SK-N-SH (cell line): ENCODE measurements at regions not wholly inside any gene's neighbourhood (a gene's known extent, or its start where the extent isn't known, plus 50 kb on each side); places are given as distances from the start of the nearest gene placed in this dataset.

Source experiments
- CTCF ChIA-PET: fragments of 300-600, 350-600 bp; formaldehyde crosslinking; extraction: SDS; loops from one replicate; lab custom pipeline; 2021; lab: Yijun Ruan, JAX
- POLR2A ChIA-PET: fragments of 350-600 bp; sonication (Branson Sonifier 250); formaldehyde crosslinking; extraction: SDS; loops from one replicate; lab custom pipeline; 2020; ENCODE audit warnings: antibody characterized with exemption, inconsistent platforms; lab: Yijun Ruan, JAX
- DNase-seq: peaks from one replicate; pipeline ENCODE4 v3.0.0; 2012
- H2AFZ ChIP-seq: fragments of 200-600 bp; sonication (generic); 2 replicates; pipeline ENCODE4 v1.8.1; 2016; ENCODE audit warnings: antibody characterized with exemption, mild to moderate bottlenecking, low read depth
- H3F3A ChIP-seq: fragments of 200-600 bp; sonication (generic); replicated peaks from 2 replicates; pipeline ENCODE3; 2016; ENCODE audit warnings: antibody characterized with exemption, mild to moderate bottlenecking; ENCODE audit not compliant: insufficient read depth
- H3K27ac ChIP-seq, 2 experiments: fragments of 200-500 bp in 1 of 2; fragments of 200-600 bp in 1 of 2; sonication (Bioruptor generic) in 1 of 2; sonication (generic), shearing (Covaris generic) in 1 of 2; 2 replicates each; pipeline versions ENCODE4 v1.5.1 to v1.6.1; 2014 to 2016; ENCODE audit warnings: low read depth in 2 of 2, inconsistent platforms in 1 of 2, low read length in 1 of 2, mild to moderate bottlenecking in 1 of 2, mixed read lengths in 1 of 2
- H3K27me3 ChIP-seq: fragments of 200-600 bp; sonication (generic), shearing (Covaris generic); 2 replicates; pipeline ENCODE4 v1.6.1; 2016; ENCODE audit warnings: mixed run types; ENCODE audit not compliant: insufficient read depth
- H3K36me3 ChIP-seq, 2 experiments: fragments of 200-500 bp in 1 of 2; fragments of 200-600 bp in 1 of 2; sonication (Bioruptor generic) in 1 of 2; sonication (generic) in 1 of 2; replicated peaks in 1 of 2; 2 replicates each; pipeline versions ENCODE3 to v1.5.1; 2014 to 2016; ENCODE audit warnings: low read length in 1 of 2, mild to moderate bottlenecking in 1 of 2; ENCODE audit not compliant: insufficient read depth in 2 of 2, control insufficient read depth in 1 of 2
- H3K4me1 ChIP-seq, 2 experiments: fragments of 200-500 bp in 1 of 2; fragments of 200-600 bp in 1 of 2; sonication (Bioruptor generic) in 1 of 2; sonication (generic), shearing (Covaris generic) in 1 of 2; 2 replicates each; pipeline versions ENCODE4 v1.5.1 to v1.6.1; 2014 to 2016; ENCODE audit warnings: low read depth in 1 of 2, low read length in 1 of 2, mixed run types in 1 of 2; ENCODE audit not compliant: insufficient read depth in 2 of 2, control insufficient read depth in 1 of 2
- H3K4me2 ChIP-seq: fragments of 200-600 bp; sonication (generic), shearing (Covaris generic); 2 replicates; pipeline ENCODE4 v1.6.1; 2017; ENCODE audit warnings: mixed run types
- H3K4me3 ChIP-seq, 2 experiments: fragments of 200-500 bp in 1 of 2; fragments of 200-600 bp in 1 of 2; sonication (Bioruptor generic) in 1 of 2; sonication (generic), shearing (Covaris generic) in 1 of 2; 2 replicates each; pipeline versions ENCODE4 v1.5.1 to v1.8.1; 2014 to 2016; ENCODE audit warnings: low read depth in 2 of 2, inconsistent platforms in 1 of 2, low read length in 1 of 2, mild to moderate bottlenecking in 1 of 2, mixed read lengths in 1 of 2, moderate library complexity in 1 of 2
- H3K79me2 ChIP-seq: fragments of 200-600 bp; sonication (generic); 2 replicates; pipeline ENCODE4 v1.8.1; 2017; ENCODE audit warnings: mild to moderate bottlenecking; ENCODE audit not compliant: insufficient read depth
- H3K9ac ChIP-seq: fragments of 200-600 bp; sonication (generic); 2 replicates; pipeline ENCODE4 v1.6.1; 2017; ENCODE audit warnings: mixed run types
- H3K9me2 ChIP-seq: fragments of 200-600 bp; sonication (generic); 2 replicates; pipeline ENCODE4 v1.6.1; 2017; ENCODE audit warnings: mixed run types
- H3K9me3 ChIP-seq: fragments of 200-600 bp; sonication (generic); 2 replicates; pipeline ENCODE4 v1.6.1; 2017; ENCODE audit warnings: mixed run types, mild to moderate bottlenecking, moderate library complexity
- H4K20me1 ChIP-seq: fragments of 200-600 bp; sonication (generic); 2 replicates; pipeline ENCODE4 v1.6.1; 2017; ENCODE audit warnings: mild to moderate bottlenecking, mixed run types; ENCODE audit not compliant: insufficient read depth
- CHD2 ChIP-seq: fragments of 150-350 bp; IDR thresholded peaks from 2 replicates; pipeline ENCODE4 v1.6.1; 2018; ENCODE audit warnings: low read length; ENCODE audit not compliant: partially characterized antibody
- CTCF ChIP-seq: fragments of 200-600 bp; sonication (generic); IDR thresholded peaks from 2 replicates; pipeline ENCODE4 v1.6.1; 2017; ENCODE audit warnings: antibody characterized with exemption, mild to moderate bottlenecking, moderate library complexity
- ELF1 ChIP-seq: IDR thresholded peaks from 2 replicates; pipeline ENCODE4 v1.4.0; 2012
- EP300 ChIP-seq, 2 experiments: IDR thresholded peaks; 2 replicates each; pipeline versions ENCODE4 v1.4.0 to v1.6.1; 2012; ENCODE audit warnings: borderline replicate concordance in 1 of 2, low read depth in 1 of 2, low read length in 1 of 2
- FOXM1 ChIP-seq: IDR thresholded peaks from 2 replicates; pipeline ENCODE4 v1.4.0; 2012; ENCODE audit warnings: low read depth, mild to moderate bottlenecking
- GABPA ChIP-seq: IDR thresholded peaks from 2 replicates; pipeline ENCODE4 v1.4.0; 2012; ENCODE audit warnings: low read depth, mild to moderate bottlenecking
- JUND ChIP-seq: IDR thresholded peaks from 2 replicates; pipeline ENCODE4 v1.4.0; 2012
- RAD21 ChIP-seq: IDR thresholded peaks from 2 replicates; pipeline ENCODE4 v1.6.1; 2012; ENCODE audit warnings: mild to moderate bottlenecking, low read length
- RCOR1 ChIP-seq: fragments of 150-350 bp; IDR thresholded peaks from 2 replicates; pipeline ENCODE4 v1.6.1; 2017; ENCODE audit warnings: antibody characterized with exemption, low read length
- RFX5 ChIP-seq: IDR thresholded peaks from 2 replicates; pipeline ENCODE4 v1.6.1; 2012; ENCODE audit warnings: mild to moderate bottlenecking, improper control_type of control experiment, low read length
- RXRA ChIP-seq: IDR thresholded peaks from 2 replicates; pipeline ENCODE4 v1.4.0; 2012; ENCODE audit warnings: low read depth, mild to moderate bottlenecking, borderline replicate concordance
- SMC3 ChIP-seq: IDR thresholded peaks from 2 replicates; pipeline ENCODE4 v1.6.1; 2012; ENCODE audit warnings: low read depth, low read length, improper control_type of control experiment
- TEAD4 ChIP-seq: IDR thresholded peaks from 2 replicates; pipeline ENCODE4 v1.4.0; 2012; ENCODE audit warnings: mild to moderate bottlenecking, borderline replicate concordance; ENCODE audit not compliant: insufficient read depth
- USF1 ChIP-seq: IDR thresholded peaks from 2 replicates; pipeline ENCODE4 v1.4.0; 2012; ENCODE audit warnings: low read depth, borderline replicate concordance
- YY1 ChIP-seq: IDR thresholded peaks from 2 replicates; pipeline ENCODE4 v1.4.0; 2012; ENCODE audit warnings: low read depth, mild to moderate bottlenecking
- WGBS: methylation state at CpG from one replicate; pipeline ENCODE4 v1.1.6; 2017; ENCODE audit warnings: low lambda C conversion rate; 5-methylcytosine and 5-hydroxymethylcytosine counted together
- TF ChIP-seq, protein P1 (sequence below): fragments of 150-350 bp; IDR thresholded peaks from 2 replicates; pipeline ENCODE4 v1.6.1; 2016; ENCODE audit warnings: mild to moderate bottlenecking, low read depth, low read length
- TF ChIP-seq, protein P2 (sequence below): IDR thresholded peaks from 2 replicates; pipeline ENCODE4 v1.4.0; 2012; ENCODE audit warnings: low read depth, borderline replicate concordance
- TF ChIP-seq, protein P3 (sequence below): fragments of 150-350 bp; IDR thresholded peaks from 2 replicates; pipeline ENCODE4 v1.6.1; 2017; ENCODE audit warnings: antibody characterized with exemption, low read length, low read depth, borderline replicate concordance
- TF ChIP-seq, protein P4 (sequence below): IDR thresholded peaks from 2 replicates; pipeline ENCODE4 v1.6.1; 2012; ENCODE audit warnings: mild to moderate bottlenecking, low read depth, low read length, moderate library complexity

GRCh38 chr2:196234672-196235071 lies 63.3 kb upstream of the STK17B start (continued):
- TF ChIP-seq, protein P1, sequence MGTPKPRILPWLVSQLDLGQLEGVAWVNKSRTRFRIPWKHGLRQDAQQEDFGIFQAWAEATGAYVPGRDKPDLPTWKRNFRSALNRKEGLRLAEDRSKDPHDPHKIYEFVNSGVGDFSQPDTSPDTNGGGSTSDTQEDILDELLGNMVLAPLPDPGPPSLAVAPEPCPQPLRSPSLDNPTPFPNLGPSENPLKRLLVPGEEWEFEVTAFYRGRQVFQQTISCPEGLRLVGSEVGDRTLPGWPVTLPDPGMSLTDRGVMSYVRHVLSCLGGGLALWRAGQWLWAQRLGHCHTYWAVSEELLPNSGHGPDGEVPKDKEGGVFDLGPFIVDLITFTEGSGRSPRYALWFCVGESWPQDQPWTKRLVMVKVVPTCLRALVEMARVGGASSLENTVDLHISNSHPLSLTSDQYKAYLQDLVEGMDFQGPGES, result no peak
- TF ChIP-seq RAD21, result no peak
- TF ChIP-seq, protein P2, sequence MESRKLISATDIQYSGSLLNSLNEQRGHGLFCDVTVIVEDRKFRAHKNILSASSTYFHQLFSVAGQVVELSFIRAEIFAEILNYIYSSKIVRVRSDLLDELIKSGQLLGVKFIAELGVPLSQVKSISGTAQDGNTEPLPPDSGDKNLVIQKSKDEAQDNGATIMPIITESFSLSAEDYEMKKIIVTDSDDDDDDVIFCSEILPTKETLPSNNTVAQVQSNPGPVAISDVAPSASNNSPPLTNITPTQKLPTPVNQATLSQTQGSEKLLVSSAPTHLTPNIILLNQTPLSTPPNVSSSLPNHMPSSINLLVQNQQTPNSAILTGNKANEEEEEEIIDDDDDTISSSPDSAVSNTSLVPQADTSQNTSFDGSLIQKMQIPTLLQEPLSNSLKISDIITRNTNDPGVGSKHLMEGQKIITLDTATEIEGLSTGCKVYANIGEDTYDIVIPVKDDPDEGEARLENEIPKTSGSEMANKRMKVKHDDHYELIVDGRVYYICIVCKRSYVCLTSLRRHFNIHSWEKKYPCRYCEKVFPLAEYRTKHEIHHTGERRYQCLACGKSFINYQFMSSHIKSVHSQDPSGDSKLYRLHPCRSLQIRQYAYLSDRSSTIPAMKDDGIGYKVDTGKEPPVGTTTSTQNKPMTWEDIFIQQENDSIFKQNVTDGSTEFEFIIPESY, result no peak
- no peak for TF ChIP-seq CHD2
- no peak for TF ChIP-seq YY1
- TF ChIP-seq RCOR1, result no peak
- 0 out of 2 replicates have a peak, but pooled peaks have one; percentile 27 for TF ChIP-seq TEAD4
- no peak for TF ChIP-seq RFX5
- TF ChIP-seq ELF1, result no peak
- no peak for TF ChIP-seq CTCF
- peak in 1 of 2 experiments; percentile 52; a peak in 1 of 4 replicates for TF ChIP-seq EP300 (IDR thresholded peaks at IDR 0.05; ENCODE audit: borderline replicate concordance in 1 of 2, low read depth in 1 of 2, low read length in 1 of 2)
- TF ChIP-seq SMC3, result no peak
- TF ChIP-seq GABPA, result no peak
- peak; percentile 52 for TF ChIP-seq JUND
- TF ChIP-seq, protein P3, sequence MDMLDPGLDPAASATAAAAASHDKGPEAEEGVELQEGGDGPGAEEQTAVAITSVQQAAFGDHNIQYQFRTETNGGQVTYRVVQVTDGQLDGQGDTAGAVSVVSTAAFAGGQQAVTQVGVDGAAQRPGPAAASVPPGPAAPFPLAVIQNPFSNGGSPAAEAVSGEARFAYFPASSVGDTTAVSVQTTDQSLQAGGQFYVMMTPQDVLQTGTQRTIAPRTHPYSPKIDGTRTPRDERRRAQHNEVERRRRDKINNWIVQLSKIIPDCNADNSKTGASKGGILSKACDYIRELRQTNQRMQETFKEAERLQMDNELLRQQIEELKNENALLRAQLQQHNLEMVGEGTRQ, result no peak
- TF ChIP-seq RXRA, result no peak
- TF ChIP-seq, all 33 proteins: peak for 6

DNA sequence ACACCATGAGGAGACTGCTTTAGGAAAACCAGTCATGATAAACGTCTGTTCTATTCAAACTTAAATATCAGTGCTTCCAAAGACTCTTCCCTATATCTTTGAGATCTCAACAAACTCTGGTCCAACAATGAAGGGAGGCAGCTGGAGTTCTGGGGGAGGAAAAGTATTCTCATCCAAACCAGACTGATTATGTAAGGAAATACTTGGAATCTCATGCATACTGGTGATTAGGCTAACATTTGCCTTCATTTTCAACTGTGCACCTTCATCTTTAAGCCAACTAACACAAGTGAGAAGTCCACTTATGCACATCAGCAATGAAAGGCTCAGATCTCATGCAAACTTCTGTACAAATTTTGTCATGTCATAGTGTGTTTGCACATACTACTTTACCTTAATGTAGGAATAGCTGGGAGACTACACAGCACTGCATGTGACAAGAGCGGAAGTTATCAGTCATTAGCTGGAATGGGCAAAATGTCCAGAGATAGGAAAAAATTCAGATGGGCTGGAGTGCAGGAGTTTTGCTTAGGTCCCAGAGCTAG lies 67.5 kb upstream of the STK17B start:
- Histone ChIP-seq H4K20me1 (no peaks in the 10 kb centered on the region), H3F3A (peaks cover 30% of the 10 kb centered on the region), H3K27ac (no peak overlapping the region; a peak in 1 of 4 replicates), H3K36me3 (peaks cover 3 to 69% of the 10 kb centered on the region in 2 experiments), H3K9ac (no peak overlapping the region), H3K4me3 (no peak overlapping the region), H3K4me2 (no peak overlapping the region), H3K79me2 (no peaks in the 10 kb centered on the region), H2AFZ (no peak overlapping the region), H3K4me1 (peaks cover 0 to 15% of the 10 kb centered on the region in 2 experiments; a peak in 2 of 4 replicates), H3K9me3 (no peaks in the 10 kb centered on the region), H3K27me3 (no peaks in the 10 kb centered on the region), H3K9me2 (no peaks in the 10 kb centered on the region)
- no peak for DNase-seq
- ChIA-PET POLR2A (no interaction called here), CTCF (interaction anchor here (0.9 kb wide), 1 partner anchor 69 kb away, joined by 3 read pairs; no protein-coding TSS in a partner anchor)
- WGBS, result 62% methylated on average over 2 of the region's 2 CpGs
- TF ChIP-seq SMC3 (no peak), USF1 (no peak), FOXM1 (no peak), GABPA (no peak), RXRA (no peak), RCOR1 (no peak)
- TF ChIP-seq, protein P1, result no peak
- TF ChIP-seq, protein P4, sequence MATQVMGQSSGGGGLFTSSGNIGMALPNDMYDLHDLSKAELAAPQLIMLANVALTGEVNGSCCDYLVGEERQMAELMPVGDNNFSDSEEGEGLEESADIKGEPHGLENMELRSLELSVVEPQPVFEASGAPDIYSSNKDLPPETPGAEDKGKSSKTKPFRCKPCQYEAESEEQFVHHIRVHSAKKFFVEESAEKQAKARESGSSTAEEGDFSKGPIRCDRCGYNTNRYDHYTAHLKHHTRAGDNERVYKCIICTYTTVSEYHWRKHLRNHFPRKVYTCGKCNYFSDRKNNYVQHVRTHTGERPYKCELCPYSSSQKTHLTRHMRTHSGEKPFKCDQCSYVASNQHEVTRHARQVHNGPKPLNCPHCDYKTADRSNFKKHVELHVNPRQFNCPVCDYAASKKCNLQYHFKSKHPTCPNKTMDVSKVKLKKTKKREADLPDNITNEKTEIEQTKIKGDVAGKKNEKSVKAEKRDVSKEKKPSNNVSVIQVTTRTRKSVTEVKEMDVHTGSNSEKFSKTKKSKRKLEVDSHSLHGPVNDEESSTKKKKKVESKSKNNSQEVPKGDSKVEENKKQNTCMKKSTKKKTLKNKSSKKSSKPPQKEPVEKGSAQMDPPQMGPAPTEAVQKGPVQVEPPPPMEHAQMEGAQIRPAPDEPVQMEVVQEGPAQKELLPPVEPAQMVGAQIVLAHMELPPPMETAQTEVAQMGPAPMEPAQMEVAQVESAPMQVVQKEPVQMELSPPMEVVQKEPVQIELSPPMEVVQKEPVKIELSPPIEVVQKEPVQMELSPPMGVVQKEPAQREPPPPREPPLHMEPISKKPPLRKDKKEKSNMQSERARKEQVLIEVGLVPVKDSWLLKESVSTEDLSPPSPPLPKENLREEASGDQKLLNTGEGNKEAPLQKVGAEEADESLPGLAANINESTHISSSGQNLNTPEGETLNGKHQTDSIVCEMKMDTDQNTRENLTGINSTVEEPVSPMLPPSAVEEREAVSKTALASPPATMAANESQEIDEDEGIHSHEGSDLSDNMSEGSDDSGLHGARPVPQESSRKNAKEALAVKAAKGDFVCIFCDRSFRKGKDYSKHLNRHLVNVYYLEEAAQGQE, result no peak
